DOHH2 (cell line): ENCODE measurements at regions not wholly inside any gene's neighbourhood (a gene's known extent, or its start where the extent isn't known, plus 50 kb on each side); places are given as distances from the start of the nearest gene placed in this dataset.
"Not testable (repeated sequence)": the region's sequence is repeated elsewhere in the genome, so short reads cannot be mapped to it uniquely, and the experiment has no call there.

ENCODE experiments used
- H3F3A ChIP-seq: fragments of 200-600 bp; sonication (generic), shearing (Covaris generic); 2 replicates; pipeline ENCODE4 v1.6.0; 2016; ENCODE audit warnings: antibody characterized with exemption, mild to moderate bottlenecking; ENCODE audit not compliant: control insufficient read depth, insufficient read depth
- H3K27ac ChIP-seq: fragments of 200-600 bp; sonication (generic); 2 replicates; pipeline ENCODE4 v1.5.1; 2014; ENCODE audit warnings: low read depth, mild to moderate bottlenecking, low read length, moderate library complexity
- H3K27me3 ChIP-seq: fragments of 200-600 bp; sonication (generic); 2 replicates; pipeline ENCODE4 v1.6.1; 2014; ENCODE audit warnings: mild to moderate bottlenecking, low read length, mixed read lengths; ENCODE audit not compliant: control insufficient read depth
- H3K36me3 ChIP-seq: fragments of 200-600 bp; sonication (generic); 2 replicates; pipeline ENCODE4 v1.6.1; 2014; ENCODE audit warnings: mild to moderate bottlenecking, low read length, moderate library complexity, mixed read lengths; ENCODE audit not compliant: control insufficient read depth
- H3K4me1 ChIP-seq: fragments of 200-600 bp; sonication (generic); 2 replicates; pipeline ENCODE4 v1.6.1; 2014; ENCODE audit warnings: mild to moderate bottlenecking, low read length, mixed read lengths; ENCODE audit not compliant: control insufficient read depth
- H3K4me2 ChIP-seq: fragments of 200-600 bp; sonication (generic); 2 replicates; pipeline ENCODE4 v1.6.0; 2014; ENCODE audit warnings: mild to moderate bottlenecking, low read length, moderate library complexity
- H3K4me3 ChIP-seq: fragments of 200-600 bp; sonication (generic); 2 replicates; pipeline ENCODE4 v1.5.1; 2014; ENCODE audit warnings: mild to moderate bottlenecking, low read length, mixed read lengths
- H3K79me2 ChIP-seq: fragments of 200-600 bp; sonication (generic); 2 replicates; pipeline ENCODE4 v1.6.1; 2014; ENCODE audit warnings: mild to moderate bottlenecking, low read length, mixed read lengths; ENCODE audit not compliant: control insufficient read depth
- H3K9me2 ChIP-seq: fragments of 200-600 bp; sonication (generic); replicated peaks from 2 replicates; pipeline ENCODE4 v1.6.1; 2014; ENCODE audit warnings: mild to moderate bottlenecking, low read length, mixed read lengths; ENCODE audit not compliant: control insufficient read depth
- H3K9me3 ChIP-seq: fragments of 200-600 bp; sonication (generic); 2 replicates; pipeline ENCODE4 v1.6.1; 2014; ENCODE audit warnings: antibody characterized with exemption, low read length, mixed read lengths; ENCODE audit not compliant: control insufficient read depth, insufficient read depth
- H4K20me1 ChIP-seq: fragments of 200-600 bp; sonication (generic); 2 replicates; pipeline ENCODE4 v1.6.0; 2014; ENCODE audit warnings: low read depth, mild to moderate bottlenecking, antibody characterized with exemption, low read length, moderate library complexity; ENCODE audit not compliant: control insufficient read depth, insufficient read depth
- EZH2phosphoT487 ChIP-seq: fragments of 200-600 bp; sonication (generic); IDR thresholded peaks from 2 replicates; pipeline ENCODE4 v1.6.1; 2017; ENCODE audit warnings: borderline replicate concordance, mild to moderate bottlenecking, antibody characterized with exemption, low read length, moderate library complexity, mixed read lengths
- TF ChIP-seq, protein P1 (sequence below): fragments of 200-600 bp; sonication (generic); IDR thresholded peaks from one replicate; pipeline ENCODE4 v1.5.1; 2014; ENCODE audit warnings: antibody characterized with exemption, mild to moderate bottlenecking, low read depth, low read length; ENCODE audit not compliant: poor library complexity, severe bottlenecking

DNA sequence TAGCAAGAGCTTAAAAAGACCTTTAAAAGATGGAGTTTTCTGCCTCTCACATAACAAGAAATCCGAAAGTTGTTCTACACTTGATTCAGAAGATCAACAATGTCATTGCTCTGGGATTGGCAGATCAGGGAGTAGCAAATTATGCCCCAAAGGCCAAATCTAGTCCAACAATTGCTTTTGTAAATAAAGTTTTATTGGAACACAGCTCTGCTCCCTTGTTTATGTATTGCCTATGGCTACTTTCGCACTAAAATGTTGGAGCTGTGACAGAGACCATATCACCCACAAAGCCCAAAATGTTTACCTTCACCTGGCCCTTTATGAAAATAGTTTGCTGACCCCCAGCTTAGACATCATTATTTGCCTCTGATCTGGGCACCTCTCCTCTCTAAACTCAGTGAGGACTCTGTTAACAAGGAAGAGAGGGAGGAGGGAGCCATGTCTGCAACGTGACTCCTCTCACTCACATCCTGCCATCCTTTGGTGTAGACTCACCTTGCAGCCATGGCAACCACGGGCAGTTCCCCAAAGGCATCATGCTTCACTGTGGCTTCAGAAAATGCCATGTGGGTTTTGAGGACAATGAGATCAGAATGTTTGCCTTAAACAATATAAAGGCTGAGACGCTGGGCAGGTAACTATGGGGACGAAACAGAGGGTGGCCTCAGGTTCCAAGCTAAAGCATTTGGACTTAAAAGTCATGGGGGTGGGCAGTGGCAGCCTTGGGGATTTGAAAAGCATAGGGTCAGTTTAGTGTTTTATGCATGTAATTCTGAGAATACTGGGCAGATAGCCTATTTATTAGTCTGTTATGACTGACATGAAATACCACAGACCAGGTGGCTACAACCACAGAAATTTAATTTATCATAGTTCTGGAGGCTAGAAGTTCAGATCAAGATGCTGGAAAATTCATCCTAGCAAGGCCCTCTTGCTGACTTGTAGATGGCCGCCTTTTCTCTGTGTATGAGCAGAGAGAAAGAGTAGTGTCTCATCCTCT, 149.7 kb upstream of the TNFAIP3 start:
- no peaks in the 10 kb centered on the region for H3K27me3 ChIP-seq
- H3K36me3 ChIP-seq, result no peaks in the 10 kb centered on the region
- H3K4me2 ChIP-seq, result no peak overlapping the region
- H3K4me3 ChIP-seq, result no peak overlapping the region
- no peak for TF ChIP-seq EZH2phosphoT487
- TF ChIP-seq, protein P1, sequence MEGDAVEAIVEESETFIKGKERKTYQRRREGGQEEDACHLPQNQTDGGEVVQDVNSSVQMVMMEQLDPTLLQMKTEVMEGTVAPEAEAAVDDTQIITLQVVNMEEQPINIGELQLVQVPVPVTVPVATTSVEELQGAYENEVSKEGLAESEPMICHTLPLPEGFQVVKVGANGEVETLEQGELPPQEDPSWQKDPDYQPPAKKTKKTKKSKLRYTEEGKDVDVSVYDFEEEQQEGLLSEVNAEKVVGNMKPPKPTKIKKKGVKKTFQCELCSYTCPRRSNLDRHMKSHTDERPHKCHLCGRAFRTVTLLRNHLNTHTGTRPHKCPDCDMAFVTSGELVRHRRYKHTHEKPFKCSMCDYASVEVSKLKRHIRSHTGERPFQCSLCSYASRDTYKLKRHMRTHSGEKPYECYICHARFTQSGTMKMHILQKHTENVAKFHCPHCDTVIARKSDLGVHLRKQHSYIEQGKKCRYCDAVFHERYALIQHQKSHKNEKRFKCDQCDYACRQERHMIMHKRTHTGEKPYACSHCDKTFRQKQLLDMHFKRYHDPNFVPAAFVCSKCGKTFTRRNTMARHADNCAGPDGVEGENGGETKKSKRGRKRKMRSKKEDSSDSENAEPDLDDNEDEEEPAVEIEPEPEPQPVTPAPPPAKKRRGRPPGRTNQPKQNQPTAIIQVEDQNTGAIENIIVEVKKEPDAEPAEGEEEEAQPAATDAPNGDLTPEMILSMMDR, result no peak
- H3K9me2 ChIP-seq, result no peaks in the 10 kb centered on the region
- no peak overlapping the region for H3K27ac ChIP-seq
- no peaks in the 10 kb centered on the region for H3F3A ChIP-seq
- H3K9me3 ChIP-seq, result no peaks in the 10 kb centered on the region
- no peaks in the 10 kb centered on the region for H4K20me1 ChIP-seq
- H3K4me1 ChIP-seq, result no peaks in the 10 kb centered on the region
- no peaks in the 10 kb centered on the region for H3K79me2 ChIP-seq

DNA sequence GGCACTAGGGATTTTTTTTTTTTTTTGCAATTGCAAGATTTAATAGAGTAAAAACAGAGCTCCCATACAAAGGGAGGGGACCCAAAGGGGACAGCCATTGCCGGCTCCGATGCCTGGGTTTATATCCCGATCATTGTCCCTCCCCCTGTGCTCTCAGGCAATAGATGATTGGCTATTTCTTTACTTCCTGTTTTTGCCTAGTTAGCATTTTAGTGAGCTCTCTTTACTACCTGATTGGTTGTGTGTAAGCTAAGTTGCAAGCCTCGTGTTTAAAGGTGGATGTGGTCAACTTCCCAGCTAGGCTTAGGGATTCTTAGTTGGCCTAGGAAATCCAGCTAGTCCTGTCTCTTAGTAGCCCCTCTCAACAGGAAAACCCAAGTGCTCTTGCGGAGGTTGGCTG, 148.2 kb upstream of the TNFAIP3 start:
- H3K4me3 ChIP-seq, H3K27ac ChIP-seq, H3F3A ChIP-seq, H3K9me3 ChIP-seq, H4K20me1 ChIP-seq, H3K4me1 ChIP-seq, H3K36me3 ChIP-seq, H3K27me3 ChIP-seq, H3K9me2 ChIP-seq, H3K79me2 ChIP-seq, H3K4me2 ChIP-seq: not testable (repeated sequence)

DNA sequence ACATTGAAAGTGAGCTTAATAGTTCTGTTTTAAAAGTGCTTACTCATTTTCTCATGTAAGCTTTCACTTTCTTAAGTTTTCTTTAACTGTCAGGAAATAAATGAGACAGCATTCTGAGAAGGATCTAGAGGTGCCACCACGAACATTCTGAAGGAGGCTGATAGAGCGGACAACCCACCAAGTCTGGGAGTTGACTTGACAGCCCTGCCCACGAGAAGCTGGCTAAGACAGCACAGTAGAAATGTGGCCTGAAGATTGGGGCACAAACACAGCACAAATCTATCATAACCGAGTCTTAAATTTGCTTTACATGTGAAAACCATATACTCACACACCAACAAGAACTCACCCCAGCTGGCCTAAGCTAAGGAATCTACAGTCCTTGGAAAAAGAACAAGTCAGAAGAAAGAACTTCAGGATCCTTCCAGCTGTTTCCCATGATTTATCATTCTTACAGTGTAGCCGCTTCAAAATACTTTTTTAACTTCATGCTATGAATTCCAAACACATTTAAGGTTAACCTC, 144.2 kb upstream of the TNFAIP3 start:
- H3K9me3 ChIP-seq, result no peaks in the 10 kb centered on the region
- H3K36me3 ChIP-seq, result no peaks in the 10 kb centered on the region
- H3K27me3 ChIP-seq, result 0 out of 2 replicates have a peak, but pooled peaks cover under 1% of the 10 kb centered on the region
- H3K9me2 ChIP-seq, result no peaks in the 10 kb centered on the region
- H3K4me3 ChIP-seq, result no peak overlapping the region
- H4K20me1 ChIP-seq, result no peaks in the 10 kb centered on the region
- TF ChIP-seq, protein P1, result no peak
- no peak for TF ChIP-seq EZH2phosphoT487
- no peak overlapping the region for H3K27ac ChIP-seq
- H3F3A ChIP-seq, result no peaks in the 10 kb centered on the region
- no peaks in the 10 kb centered on the region for H3K79me2 ChIP-seq
- H3K4me1 ChIP-seq, result no peaks in the 10 kb centered on the region
- H3K4me2 ChIP-seq, result no peak overlapping the region
